Left lung (tissue), 4 donors: ENCODE measurements at regions not wholly inside any gene's neighbourhood (a gene's known extent, or its start where the extent isn't known, plus 50 kb on each side); places are given as distances from the start of the nearest gene placed in this dataset.

Experiments used
- ATAC-seq: fragments of 200-7000 bp; cut with Tn5 transposase; one replicate; pipeline ENCODE4 v1.9.1; 2020; ENCODE audit warnings: moderate library complexity
- DNase-seq, 4 donors: peaks; one replicate each; pipeline ENCODE4 v3.0.0-alpha.2; 2013 to 2020
- H3K27ac ChIP-seq, 2 donors: fragments of 200-600 bp; sonication (generic) in 1 of 2; one replicate each; pipeline versions ENCODE4 v1.5.0 to v1.8.0; 2020 to 2021
- H3K27me3 ChIP-seq, 2 donors: fragments of 200-600 bp; sonication (generic) in 1 of 2; one replicate each; pipeline versions ENCODE4 v1.5.0 to v1.8.0; 2020 to 2021
- H3K36me3 ChIP-seq, 2 donors: fragments of 200-600 bp; sonication (generic) in 1 of 2; one replicate each; pipeline versions ENCODE4 v1.5.0 to v1.8.0; 2020 to 2021
- H3K4me1 ChIP-seq, 2 donors: fragments of 200-600 bp; one replicate each; pipeline ENCODE4 v1.8.0; 2021
- H3K4me3 ChIP-seq, 2 donors: fragments of 200-600 bp; sonication (generic) in 1 of 2; one replicate each; pipeline versions ENCODE4 v1.5.0 to v1.8.0; 2020 to 2021; ENCODE audit warnings: mild to moderate bottlenecking in 1 of 2
- H3K9me3 ChIP-seq, 2 donors: fragments of 200-600 bp; sonication (generic) in 1 of 2; one replicate each; pipeline versions ENCODE4 v1.5.0 to v1.8.0; 2020 to 2021
- CTCF ChIP-seq, 2 donors: fragments of 200-600 bp; sonication (generic) in 1 of 2; IDR thresholded peaks; one replicate each; pipeline versions ENCODE4 v1.5.0 to v1.8.0; 2021; ENCODE audit warnings: antibody characterized with exemption in 2 of 2
- intact Hi-C, 2 donors: fragments of 100-400 bp; cut with DNase I; formaldehyde crosslinking; loops; one replicate each; pipeline versions ENCODE4 v1.11.2 to v1.14.2; 2022
- donor health status: DM: no; HTN: yes; CAD: no.
- donor health status: DM: no; HTN: no; CAD: no.

GRCh38 chr1:38241594-38242334 is 195.2 kb upstream of the POU3F1 start:
- Histone ChIP-seq H3K9me3 (no peaks in the 10 kb centered on the region), H3K4me3 (no peak overlapping the region), H3K27ac (no peak overlapping the region), H3K27me3 (peaks cover 0 to 1% of the 10 kb centered on the region in 2 donors), H3K4me1 (no peaks in the 10 kb centered on the region), H3K36me3 (no peaks in the 10 kb centered on the region)
- ATAC-seq (no peak), DNase-seq (no peak)
- no peak for TF ChIP-seq CTCF (IDR thresholded peaks at IDR 0.05)
- intact Hi-C loops = no loop called here

GRCh38 chr1:38240618-38241017 is 194.0 kb upstream of the POU3F1 start:
- ATAC-seq (no peak), DNase-seq (no peak)
- H3K27me3 ChIP-seq = peaks cover 0 to 4% of the 10 kb centered on the region in 2 donors
- no peaks in the 10 kb centered on the region for H3K4me1 ChIP-seq
- intact Hi-C loops = no loop called here
- H3K4me3 ChIP-seq = no peak overlapping the region
- no peaks in the 10 kb centered on the region for H3K9me3 ChIP-seq
- TF ChIP-seq CTCF (IDR thresholded peaks at IDR 0.05) = no peak
- no peak overlapping the region for H3K27ac ChIP-seq
- H3K36me3 ChIP-seq = no peaks in the 10 kb centered on the region

GRCh38 chr1:38239258-38239835 is 192.8 kb upstream of the POU3F1 start:
- no peak overlapping the region for H3K27ac ChIP-seq
- intact Hi-C loops = no loop called here
- DNase-seq (no peak), ATAC-seq (no peak)
- H3K9me3 ChIP-seq = no peaks in the 10 kb centered on the region
- no peak for TF ChIP-seq CTCF (IDR thresholded peaks at IDR 0.05)
- H3K4me3 ChIP-seq = no peak overlapping the region
- H3K36me3 ChIP-seq = no peaks in the 10 kb centered on the region
- no peaks in the 10 kb centered on the region for H3K4me1 ChIP-seq
- peaks cover 0 to 4% of the 10 kb centered on the region in 2 donors for H3K27me3 ChIP-seq

- no peak for DNase-seq
- intact Hi-C loops = no loop called here
- Histone ChIP-seq H3K4me1 (no peaks in the 10 kb centered on the region), H3K9me3 (no peaks in the 10 kb centered on the region), H3K36me3 (no peaks in the 10 kb centered on the region), H3K27ac (no peak overlapping the region), H3K4me3 (no peak overlapping the region), H3K27me3 (peaks cover 0 to 4% of the 10 kb centered on the region in 2 donors)
- TF ChIP-seq CTCF (IDR thresholded peaks at IDR 0.05) = no peak
- ATAC-seq = no peak
Measured at GRCh38 chr1:38238294-38238693, 191.7 kb upstream of the POU3F1 start.

- intact Hi-C loops = no loop called here
- Histone ChIP-seq H3K36me3 (no peaks in the 10 kb centered on the region), H3K4me3 (no peak overlapping the region), H3K9me3 (no peaks in the 10 kb centered on the region), H3K27ac (no peak overlapping the region), H3K4me1 (no peaks in the 10 kb centered on the region), H3K27me3 (peaks cover 0 to 4% of the 10 kb centered on the region in 2 donors)
- no peak for TF ChIP-seq CTCF (IDR thresholded peaks at IDR 0.05)
- ATAC-seq = peak; percentile 56
- DNase-seq = peak in 1 of 4 donors; percentile 27
Measured at GRCh38 chr1:38235705-38236104, 189.1 kb upstream of the POU3F1 start.
